ENCODE measurements at regions not wholly inside any gene's neighbourhood (a gene's known extent, or its start where the extent isn't known, plus 50 kb on each side); places are given as distances from the start of the nearest gene placed in this dataset.

- Histone ChIP-seq H3K79me2 (ENCODE audit: insufficient read depth, low read length) (no peaks in the 10 kb centered on the region), H2BK15ac (ENCODE audit: low read depth, low read length) (no peak overlapping the region), H3K9ac (ENCODE audit: extremely low read depth, insufficient read length, low read length) (no peak overlapping the region), H3K4me1 (ENCODE audit: insufficient read depth, low read length) (no peaks in the 10 kb centered on the region), H2BK120ac (ENCODE audit: low read depth, low read length, poor library complexity, severe bottlenecking) (no peak overlapping the region), H4K91ac (ENCODE audit: insufficient read length, low read depth, low read length) (no peak overlapping the region), H3K4me2 (ENCODE audit: insufficient read depth, insufficient read length, low read length) (no peak overlapping the region), H2AK5ac (ENCODE audit: insufficient read length, low read length) (no peak overlapping the region), H3K18ac (ENCODE audit: insufficient read length, low read depth, low read length) (no peak overlapping the region), H3K4ac (ENCODE audit: low read depth, low read length) (no peak overlapping the region), H3K27ac (ENCODE audit: insufficient read length, low read depth, low read length) (no peak overlapping the region), H3K27me3 (ENCODE audit: insufficient read depth, low read length) (no peaks in the 10 kb centered on the region), H3T11ph (ENCODE audit: low read length) (no peak overlapping the region), H2AFZ (ENCODE audit: low read length) (no peak overlapping the region), H4K20me1 (ENCODE audit: control insufficient read depth, insufficient read depth, insufficient read length) (no peaks in the 10 kb centered on the region), H2BK5ac (ENCODE audit: insufficient read length, low read length) (no peak overlapping the region), H3K79me1 (ENCODE audit: insufficient read depth, low read depth, low read length, poor library complexity, severe bottlenecking) (no peaks in the 10 kb centered on the region), H3K23ac (ENCODE audit: insufficient read length, low read depth, low read length) (no peak overlapping the region), H4K8ac (replicated peaks; ENCODE audit: insufficient read length, low read depth, low read length) (no peak overlapping the region), H2BK20ac (ENCODE audit: low read depth, low read length, poor library complexity, severe bottlenecking) (no peak overlapping the region), H2BK12ac (ENCODE audit: insufficient read length, low read depth, low read length) (no peak overlapping the region), H3K14ac (ENCODE audit: insufficient read depth, low read length) (no peak overlapping the region), H3K56ac (ENCODE audit: insufficient read length, low read depth, low read length) (no peak overlapping the region), H3K9me3 (ENCODE audit: control insufficient read depth, low read depth, low read length) (no peaks in the 10 kb centered on the region), H4K5ac (ENCODE audit: insufficient read length, low read depth, low read length) (no peak overlapping the region), H3K23me2 (ENCODE audit: insufficient read length, low read depth, low read length, poor library complexity, severe bottlenecking) (no peaks in the 10 kb centered on the region)
- WGBS (ENCODE audit: extremely low coverage, insufficient read length, low lambda C conversion rate): no CpG with 5 or more reads among the region's 1 CpG
- Mint-ChIP-seq H3K4me3 (no peak overlapping the region), H3K4me1 (no peaks in the 10 kb centered on the region), H3K9me3 (peaks cover 0 to 2% of the 10 kb centered on the region in 2 experiments; a peak in 1 of 5 replicates), H3K36me3 (ENCODE audit: insufficient read depth in 1 of 3, low read depth in 3 of 3) (no peaks in the 10 kb centered on the region), H3K27me3 (ENCODE audit: low read depth) (peaks cover 7% of the 10 kb centered on the region), H3K27ac (no peak overlapping the region)
- DNase-seq: no peak
- no peak for TF ChIP-seq CTCF (conservative IDR thresholded peaks at IDR 0.05)
Measured at GRCh38 chr14:36394593-36394992, 74.2 kb upstream of the MBIP start.
